ENCODE measurements at regions not wholly inside any gene's neighbourhood (a gene's known extent, or its start where the extent isn't known, plus 50 kb on each side); places are given as distances from the start of the nearest gene placed in this dataset.

DNA sequence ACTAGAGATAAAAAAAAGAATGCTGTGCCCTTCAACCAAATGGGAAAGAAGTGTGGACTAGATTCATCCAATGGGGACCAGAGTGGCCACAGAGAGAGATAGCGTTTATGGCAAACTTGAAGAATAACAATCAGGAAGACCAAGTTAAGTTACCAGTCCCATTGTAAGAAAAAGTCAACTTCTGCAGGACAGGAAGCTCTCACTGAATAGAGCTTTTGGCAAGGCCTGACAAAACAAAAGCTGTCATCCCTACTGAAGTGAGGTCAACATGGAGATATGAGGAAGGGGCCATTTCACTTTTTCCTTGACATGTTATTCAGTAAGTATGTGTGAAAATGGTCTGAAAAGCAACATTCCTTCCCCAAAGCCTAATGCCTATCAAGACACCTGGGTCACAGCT lies 111.8 kb upstream of the KLHL13 start (continued):
- TF ChIP-seq GABPA (IDR thresholded peaks at IDR 0.05; ENCODE audit: borderline replicate concordance, insufficient read depth, low read length) (no peak), NRF1 (IDR thresholded peaks at IDR 0.05; ENCODE audit: low read depth, low read length) (no peak), SIN3A (conservative IDR thresholded peaks at IDR 0.05 in 1 of 2, IDR thresholded peaks at IDR 0.05 in 1 of 2; ENCODE audit: low read depth in 1 of 2, low read length in 2 of 2) (no peak)

All from H1 (cell line).